Gastroesophageal sphincter (tissue), 4 donors: ENCODE measurements at regions not wholly inside any gene's neighbourhood (a gene's known extent, or its start where the extent isn't known, plus 50 kb on each side); places are given as distances from the start of the nearest gene placed in this dataset.

ENCODE experiments used
- ATAC-seq: fragments of 150-250 bp; one replicate; pipeline ENCODE4 v1.9.1; 2016; ENCODE audit warnings: mild to moderate bottlenecking, moderate library complexity
- H3K27ac ChIP-seq, 4 donors: fragments of 200-600 bp; sonication (generic) in 3 of 4; 1 replicate in 3 of 4; 2 replicates in 1 of 4; pipeline ENCODE4 v1.5.1; 2016 to 2019
- H3K27me3 ChIP-seq: fragments of 200-600 bp; sonication (generic); one replicate; pipeline ENCODE4 v1.5.1; 2019
- H3K36me3 ChIP-seq, 2 donors: fragments of 200-600 bp; sonication (generic); one replicate each; pipeline ENCODE4 v1.5.1; 2019; ENCODE audit warnings: control low read depth in 1 of 2
- H3K4me1 ChIP-seq, 3 donors: fragments of 200-600 bp; sonication (generic); 1 replicate in 2 of 3; 2 replicates in 1 of 3; pipeline ENCODE4 v1.5.1; 2016 to 2019; ENCODE audit warnings: control low read depth in 2 of 3
- H3K4me3 ChIP-seq, 2 donors: fragments of 200-600 bp; sonication (generic); one replicate each; pipeline ENCODE4 v1.5.1; 2019; ENCODE audit warnings: mild to moderate bottlenecking in 1 of 2, moderate library complexity in 1 of 2
- H3K9me3 ChIP-seq, 3 donors: fragments of 200-600 bp; sonication (generic); one replicate each; pipeline ENCODE4 v1.5.1; 2017 to 2019; ENCODE audit warnings: control low read depth in 2 of 3
- EP300 ChIP-seq: sonication (generic); formaldehyde crosslinking; IDR thresholded peaks from one replicate; pipeline ENCODE4 v1.6.1; 2017; ENCODE audit warnings: antibody characterized with exemption, mild to moderate bottlenecking
- POLR2A ChIP-seq, 2 donors: fragments of 450-650 bp; IDR thresholded peaks; one replicate each; pipeline ENCODE4 v1.6.1; 2017; ENCODE audit warnings: antibody characterized with exemption in 2 of 2, mild to moderate bottlenecking in 2 of 2, moderate library complexity in 1 of 2
- POLR2AphosphoS5 ChIP-seq: sonication (generic); formaldehyde crosslinking; IDR thresholded peaks from one replicate; pipeline ENCODE4 v1.6.1; 2017; ENCODE audit warnings: antibody characterized with exemption
- WGBS, 2 donors: methylation state at CpG; one replicate each; pipeline ENCODE4 v1.1.5; 2018; ENCODE audit warnings: low coverage in 1 of 2; 5-methylcytosine and 5-hydroxymethylcytosine counted together
- TF ChIP-seq, protein P1 (sequence below), 4 experiments: fragments of 200-600 bp in 2 of 4; fragments of 450-650 bp in 2 of 4; sonication (generic) in 1 of 4; IDR thresholded peaks; one replicate each; pipeline ENCODE4 v1.5.1; 2017 to 2019; ENCODE audit warnings: antibody characterized with exemption in 4 of 4, mild to moderate bottlenecking in 2 of 4, moderate library complexity in 2 of 4

DNA sequence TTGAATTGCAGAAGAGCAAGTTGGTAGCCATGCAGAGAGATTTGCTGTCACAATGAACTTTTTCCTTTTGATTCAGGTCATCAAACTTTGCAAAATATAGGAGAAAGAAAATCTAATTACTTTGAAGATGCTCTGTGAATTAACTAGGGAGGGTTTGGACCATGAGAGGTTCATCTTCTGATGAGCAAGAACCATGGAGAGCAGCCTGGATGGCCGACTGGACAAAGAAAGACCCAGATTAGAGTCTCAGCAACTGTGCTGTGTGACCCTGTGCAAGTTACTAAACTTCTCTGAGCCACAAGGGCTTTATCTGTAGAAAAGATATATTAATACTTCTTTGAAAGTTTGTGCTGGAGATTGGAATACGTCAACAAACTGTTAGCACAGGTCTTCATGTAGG is 122.6 kb upstream of the ADAMTS18 start:
- Histone ChIP-seq H3K27ac (no peak overlapping the region), H3K9me3 (no peaks in the 10 kb centered on the region), H3K27me3 (peaks cover 20% of the 10 kb centered on the region), H3K36me3 (no peaks in the 10 kb centered on the region), H3K4me1 (no peaks in the 10 kb centered on the region), H3K4me3 (no peak overlapping the region)
- TF ChIP-seq POLR2A (IDR thresholded peaks at IDR 0.05) (no peak), EP300 (no peak), POLR2AphosphoS5 (no peak)
- TF ChIP-seq, protein P1, sequence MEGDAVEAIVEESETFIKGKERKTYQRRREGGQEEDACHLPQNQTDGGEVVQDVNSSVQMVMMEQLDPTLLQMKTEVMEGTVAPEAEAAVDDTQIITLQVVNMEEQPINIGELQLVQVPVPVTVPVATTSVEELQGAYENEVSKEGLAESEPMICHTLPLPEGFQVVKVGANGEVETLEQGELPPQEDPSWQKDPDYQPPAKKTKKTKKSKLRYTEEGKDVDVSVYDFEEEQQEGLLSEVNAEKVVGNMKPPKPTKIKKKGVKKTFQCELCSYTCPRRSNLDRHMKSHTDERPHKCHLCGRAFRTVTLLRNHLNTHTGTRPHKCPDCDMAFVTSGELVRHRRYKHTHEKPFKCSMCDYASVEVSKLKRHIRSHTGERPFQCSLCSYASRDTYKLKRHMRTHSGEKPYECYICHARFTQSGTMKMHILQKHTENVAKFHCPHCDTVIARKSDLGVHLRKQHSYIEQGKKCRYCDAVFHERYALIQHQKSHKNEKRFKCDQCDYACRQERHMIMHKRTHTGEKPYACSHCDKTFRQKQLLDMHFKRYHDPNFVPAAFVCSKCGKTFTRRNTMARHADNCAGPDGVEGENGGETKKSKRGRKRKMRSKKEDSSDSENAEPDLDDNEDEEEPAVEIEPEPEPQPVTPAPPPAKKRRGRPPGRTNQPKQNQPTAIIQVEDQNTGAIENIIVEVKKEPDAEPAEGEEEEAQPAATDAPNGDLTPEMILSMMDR (IDR thresholded peaks at IDR 0.05), result no peak
- no peak for ATAC-seq
- 21 to 70% methylated on average over 2 of the region's 2 CpGs for WGBS, 2 donors

DNA sequence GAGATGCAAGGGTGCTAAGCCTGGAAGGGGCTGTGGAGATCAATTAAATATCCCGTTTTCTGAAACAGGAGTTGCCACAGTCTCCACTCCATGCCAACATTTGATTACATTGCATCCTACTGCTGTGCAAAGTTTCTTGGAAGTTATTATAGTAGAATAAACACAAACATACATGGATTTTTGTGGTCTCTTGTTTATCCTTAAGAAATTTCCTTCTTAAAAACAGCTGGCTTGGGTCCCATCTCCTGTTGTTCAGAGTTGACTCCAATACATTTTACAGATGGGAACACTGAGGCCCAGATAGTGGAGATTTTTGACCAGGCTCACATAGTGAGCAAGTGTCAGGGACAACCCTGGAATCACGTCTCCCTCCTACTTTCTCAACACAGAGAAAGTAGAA is 124.0 kb upstream of the ADAMTS18 start:
- WGBS, 2 donors, result 59 to 71% methylated on average over 2 of the region's 2 CpGs
- no peak overlapping the region for H3K4me3 ChIP-seq
- peaks cover 18% of the 10 kb centered on the region for H3K27me3 ChIP-seq
- H3K9me3 ChIP-seq, result no peaks in the 10 kb centered on the region
- no peaks in the 10 kb centered on the region for H3K36me3 ChIP-seq
- ATAC-seq, result no peak
- no peaks in the 10 kb centered on the region for H3K4me1 ChIP-seq
- no peak overlapping the region for H3K27ac ChIP-seq
- TF ChIP-seq POLR2AphosphoS5 (no peak), POLR2A (IDR thresholded peaks at IDR 0.05) (no peak)

DNA sequence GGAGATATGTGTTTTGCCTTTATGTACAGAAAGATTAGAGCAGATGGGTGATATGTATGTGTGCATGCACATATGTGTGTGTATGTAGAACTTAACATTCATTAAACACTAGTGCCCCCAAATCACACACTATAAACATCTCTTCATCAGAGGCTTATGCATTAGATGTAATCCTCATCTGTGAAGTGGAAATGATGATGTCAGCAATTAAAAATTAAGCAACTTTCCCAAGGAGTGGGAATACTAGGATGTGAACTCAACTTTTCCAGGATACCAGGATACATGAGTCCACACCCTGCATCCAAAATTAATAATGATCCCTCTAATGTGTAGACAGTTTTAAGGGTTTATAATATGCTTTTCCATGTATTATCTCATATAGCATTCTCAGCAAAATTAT is 127.7 kb upstream of the ADAMTS18 start:
- no peak overlapping the region for H3K27ac ChIP-seq
- no peak overlapping the region for H3K4me3 ChIP-seq
- no peaks in the 10 kb centered on the region for H3K9me3 ChIP-seq
- H3K27me3 ChIP-seq, result peaks cover 6% of the 10 kb centered on the region
- TF ChIP-seq, protein P1 (IDR thresholded peaks at IDR 0.05), result no peak
- no peak for TF ChIP-seq POLR2A (IDR thresholded peaks at IDR 0.05)
- TF ChIP-seq POLR2AphosphoS5, result no peak
- no peak for TF ChIP-seq EP300
- H3K36me3 ChIP-seq, result no peaks in the 10 kb centered on the region
- H3K4me1 ChIP-seq, result no peaks in the 10 kb centered on the region
- ATAC-seq, result no peak

DNA sequence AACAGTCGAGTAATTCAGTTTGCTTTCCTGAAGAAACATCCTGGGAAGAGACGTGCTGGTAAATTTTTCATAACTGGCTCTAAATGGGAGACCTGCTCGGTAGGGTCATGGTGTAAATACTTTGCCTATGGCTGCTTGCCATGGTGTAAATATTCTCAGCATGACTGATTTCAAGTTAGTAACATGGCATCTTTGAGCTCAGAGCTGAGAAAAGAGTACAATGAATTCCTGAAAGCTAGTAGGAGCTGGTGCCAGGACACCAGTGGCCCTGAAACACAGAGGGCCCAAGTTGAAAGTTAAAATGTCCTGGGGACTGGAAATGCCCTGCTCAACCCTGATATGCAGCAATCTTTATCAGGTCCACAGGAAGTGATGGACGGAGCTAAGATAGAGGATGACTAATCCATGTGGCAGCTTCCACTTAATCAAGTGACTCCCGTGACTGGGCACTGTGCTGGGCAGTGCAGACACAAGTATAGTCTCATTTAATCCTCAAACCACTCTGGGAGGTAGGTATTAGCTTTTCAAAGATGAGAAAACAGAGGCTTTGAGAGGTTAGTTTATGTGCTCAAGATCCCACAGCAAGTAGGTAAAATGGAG is 130.1 kb upstream of the ADAMTS18 start:
- no peak for ATAC-seq
- Histone ChIP-seq H3K36me3 (no peaks in the 10 kb centered on the region), H3K4me3 (no peak overlapping the region), H3K27me3 (peaks cover 6% of the 10 kb centered on the region), H3K4me1 (no peaks in the 10 kb centered on the region), H3K9me3 (no peaks in the 10 kb centered on the region), H3K27ac (no peak overlapping the region)
- TF ChIP-seq, protein P1 (IDR thresholded peaks at IDR 0.05), result no peak
- TF ChIP-seq EP300 (no peak), POLR2A (IDR thresholded peaks at IDR 0.05) (no peak), POLR2AphosphoS5 (no peak)
- WGBS, 2 donors, result 34 to 61% methylated on average over 5 of the region's 5 CpGs

DNA sequence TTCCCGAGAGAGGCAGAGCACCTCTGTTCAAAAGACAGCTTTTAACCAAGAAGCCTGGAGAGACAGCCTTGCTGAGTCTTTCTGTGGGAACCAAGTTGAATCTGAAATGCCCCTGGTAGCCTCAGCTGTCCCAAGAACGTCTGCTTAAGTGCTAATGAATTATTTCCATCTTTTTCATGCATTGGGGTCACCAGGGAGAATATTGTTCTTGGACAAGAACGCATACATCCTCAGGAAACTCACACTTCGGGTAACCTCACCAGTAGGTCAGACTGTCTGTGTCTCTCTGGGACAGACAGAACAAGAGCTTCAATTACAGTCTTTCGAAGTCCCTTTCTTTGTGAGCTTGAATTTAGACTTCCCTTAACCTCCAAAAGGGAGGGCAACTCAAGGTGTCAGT is 134.6 kb upstream of the ADAMTS18 start:
- H3K36me3 ChIP-seq, result no peaks in the 10 kb centered on the region
- no peak for TF ChIP-seq POLR2A (IDR thresholded peaks at IDR 0.05)
- TF ChIP-seq EP300, result no peak
- TF ChIP-seq, protein P1 (IDR thresholded peaks at IDR 0.05), result no peak
- TF ChIP-seq POLR2AphosphoS5, result no peak
- peaks cover 11% of the 10 kb centered on the region for H3K27me3 ChIP-seq
- H3K4me3 ChIP-seq, result no peak overlapping the region
- H3K4me1 ChIP-seq, result no peaks in the 10 kb centered on the region
- WGBS, 2 donors, result 27 to 30% methylated on average over 2 to 4 of the region's 5 CpGs
- no peak for ATAC-seq
- H3K9me3 ChIP-seq, result no peaks in the 10 kb centered on the region
- H3K27ac ChIP-seq, result no peak overlapping the region
